NCI-H1092 (cell line): ENCODE measurements at regions not wholly inside any gene's neighbourhood (a gene's known extent, or its start where the extent isn't known, plus 50 kb on each side); places are given as distances from the start of the nearest gene placed in this dataset.
"Not testable (repeated sequence)": the region's sequence is repeated elsewhere in the genome, so short reads cannot be mapped to it uniquely, and the experiment has no call there.

ENCODE experiments used
- DNase-seq: peaks from one replicate; lab custom pipeline; 2025; lab: John Stamatoyannopoulos, UW

DNA sequence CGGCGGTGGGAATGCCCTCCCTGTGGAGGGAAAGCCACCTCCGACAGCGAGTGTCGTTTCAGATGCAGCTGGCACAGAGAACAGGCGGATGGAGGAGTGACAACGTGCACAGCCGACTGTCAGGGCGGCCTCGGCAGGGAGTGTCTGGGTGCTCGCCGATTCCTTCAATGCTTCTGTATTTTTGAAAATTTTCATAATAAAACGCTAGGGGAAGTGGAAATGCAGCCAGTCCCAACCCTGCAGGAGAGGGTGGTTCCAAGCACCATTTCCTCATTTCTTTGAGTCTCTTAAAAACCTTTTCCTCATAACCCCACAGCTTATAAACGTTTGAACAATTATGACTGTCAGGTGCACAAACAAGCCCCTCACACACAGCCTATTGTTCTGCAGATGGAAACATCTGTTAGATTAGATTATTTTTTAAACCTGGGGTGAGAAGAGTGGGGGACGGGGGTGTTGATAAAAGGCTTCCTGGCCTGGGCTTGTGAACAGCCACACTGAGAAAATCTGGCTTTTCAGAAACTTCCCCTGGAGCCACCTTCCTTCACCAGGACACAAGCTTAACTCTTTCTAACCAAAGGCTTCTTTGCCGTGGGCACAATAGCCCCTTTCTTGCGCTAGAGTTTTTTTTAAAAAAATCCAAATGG is 228.9 kb downstream of the ANKRD60 start:
- no peak for DNase-seq

DNA sequence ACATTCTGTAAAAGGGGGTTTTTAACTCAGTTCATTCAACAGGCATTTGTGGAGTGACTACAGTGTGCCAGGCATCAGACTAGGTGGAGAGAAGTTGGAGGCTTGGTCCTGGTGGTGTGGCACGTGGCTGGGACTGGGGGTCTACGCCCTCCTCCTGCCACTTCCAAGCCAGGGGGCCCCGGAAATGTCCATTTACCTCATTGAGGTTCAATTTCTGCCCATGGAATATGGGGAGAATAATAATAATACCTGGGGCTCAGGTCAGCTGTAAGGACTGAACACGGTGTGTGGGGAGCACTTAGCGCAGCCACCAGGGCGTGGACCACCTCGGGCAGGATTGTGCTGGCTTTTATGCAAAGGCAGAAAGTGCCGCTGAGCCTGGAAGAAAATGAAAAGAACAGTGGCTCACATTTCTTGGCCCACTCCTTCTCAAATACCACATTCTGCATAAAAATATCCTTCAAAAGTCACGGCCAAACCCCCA is 229.4 kb downstream of the ANKRD60 start:
- DNase-seq = no peak

DNA sequence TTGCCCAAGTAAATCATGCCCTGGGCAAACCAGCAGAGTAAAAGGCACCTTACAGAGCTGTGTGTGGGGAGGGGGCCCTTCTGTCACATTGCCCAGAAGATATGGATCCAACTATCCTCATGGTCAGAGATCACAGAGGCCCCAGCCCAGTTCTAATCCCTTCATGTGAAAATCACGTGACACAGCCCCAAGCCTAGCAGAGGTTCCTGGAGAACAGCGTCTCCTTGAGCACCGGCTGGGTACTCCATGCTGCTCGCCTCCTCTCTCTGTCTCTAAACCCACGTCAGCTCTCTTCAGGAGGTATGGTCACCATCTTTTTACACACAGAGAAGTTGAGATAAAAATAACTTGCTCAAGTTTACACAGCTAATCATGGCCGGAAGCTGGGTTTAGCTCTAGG is 230.2 kb downstream of the ANKRD60 start:
- DNase-seq = no peak

DNA sequence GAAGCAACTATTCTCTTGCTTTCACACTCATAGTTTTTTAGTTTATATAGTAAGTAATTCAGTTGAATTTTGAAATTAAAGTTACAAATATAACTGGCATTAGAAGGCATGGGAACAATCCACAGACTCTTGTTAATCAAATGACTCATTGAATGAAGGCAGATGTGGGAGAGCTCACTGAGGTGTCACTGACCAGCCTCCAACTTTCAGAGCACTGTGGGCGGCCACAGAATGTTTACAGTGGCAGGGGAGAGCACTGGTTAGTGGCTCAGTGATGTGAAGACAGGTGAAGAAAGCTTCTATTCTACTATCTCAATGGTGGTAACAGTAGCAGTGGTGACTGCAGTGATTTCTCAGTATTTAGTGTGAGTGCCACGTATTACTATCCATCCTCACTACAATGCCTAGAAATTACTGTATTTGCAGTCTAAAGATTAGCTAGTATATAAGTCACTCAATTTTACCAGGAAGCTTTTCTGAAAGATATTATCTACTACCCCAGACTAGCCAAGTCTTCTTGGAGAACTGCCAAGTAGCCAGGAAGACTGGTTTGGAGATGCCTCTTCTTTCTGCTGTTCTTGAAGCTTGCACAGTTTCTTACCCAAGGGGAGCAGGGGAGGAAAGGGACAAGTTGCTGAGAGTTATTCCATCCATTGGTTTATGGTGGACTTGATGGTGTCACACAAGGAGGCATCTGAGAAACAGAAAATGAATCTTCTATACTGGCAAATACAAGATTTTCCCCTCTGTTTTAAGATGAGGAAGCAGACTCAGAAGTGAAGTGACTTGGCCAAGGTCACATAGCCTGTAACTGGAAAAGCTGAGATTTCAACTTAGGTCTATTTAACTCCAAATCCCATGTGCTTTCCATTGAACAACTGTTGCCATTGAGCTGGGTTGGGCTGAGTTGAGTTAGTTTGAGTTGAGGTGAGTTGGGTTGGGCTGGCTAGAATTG is 231.2 kb downstream of the ANKRD60 start:
- no peak for DNase-seq

DNA sequence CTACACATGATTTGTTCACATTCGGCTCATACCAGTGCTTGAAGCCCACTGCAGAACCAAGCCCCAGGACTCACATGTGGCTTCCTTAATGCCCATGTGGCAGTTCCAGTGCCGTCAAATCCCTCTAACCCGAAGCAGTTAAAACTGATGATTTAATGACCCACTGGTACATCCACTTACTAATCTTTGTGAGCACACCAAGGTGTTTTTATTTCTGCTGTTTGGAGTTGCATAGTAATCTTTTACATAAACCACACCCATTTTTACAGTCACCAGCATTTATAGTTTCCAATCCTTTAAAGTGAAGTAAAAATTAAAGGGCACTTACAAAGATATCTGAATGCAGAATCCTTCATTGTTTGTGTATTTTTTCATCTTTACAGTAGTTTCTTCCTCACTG is 232.0 kb downstream of the ANKRD60 start:
- no peak for DNase-seq

DNA sequence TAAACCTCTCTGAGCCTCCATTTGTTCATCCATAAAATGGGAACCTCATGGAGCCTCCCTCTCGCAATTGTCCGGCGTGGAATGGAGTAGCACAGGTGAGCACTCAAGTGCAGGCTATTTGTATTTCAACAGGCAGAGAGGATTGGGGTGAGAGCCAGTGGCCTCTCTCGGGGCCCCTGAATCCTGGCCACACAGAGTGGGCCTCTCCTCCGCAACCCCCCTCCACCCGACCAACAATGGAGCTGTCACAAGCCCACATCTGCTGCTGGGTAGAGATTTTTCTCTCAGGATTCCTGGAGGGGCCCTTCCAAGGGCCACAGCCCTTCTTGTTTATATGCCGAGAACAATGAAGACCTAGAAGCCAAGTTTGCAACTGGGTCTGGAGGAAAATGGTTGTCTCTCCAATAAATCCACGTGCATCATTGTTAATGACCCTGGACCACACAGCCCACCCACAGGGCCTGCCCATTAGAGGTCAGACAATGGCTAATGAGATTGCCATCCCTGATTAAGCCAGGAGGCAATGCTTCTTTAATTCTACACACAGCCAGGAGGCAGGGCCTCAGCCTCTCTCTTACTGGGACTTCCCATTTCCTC is 233.0 kb downstream of the ANKRD60 start:
- DNase-seq = no peak

DNA sequence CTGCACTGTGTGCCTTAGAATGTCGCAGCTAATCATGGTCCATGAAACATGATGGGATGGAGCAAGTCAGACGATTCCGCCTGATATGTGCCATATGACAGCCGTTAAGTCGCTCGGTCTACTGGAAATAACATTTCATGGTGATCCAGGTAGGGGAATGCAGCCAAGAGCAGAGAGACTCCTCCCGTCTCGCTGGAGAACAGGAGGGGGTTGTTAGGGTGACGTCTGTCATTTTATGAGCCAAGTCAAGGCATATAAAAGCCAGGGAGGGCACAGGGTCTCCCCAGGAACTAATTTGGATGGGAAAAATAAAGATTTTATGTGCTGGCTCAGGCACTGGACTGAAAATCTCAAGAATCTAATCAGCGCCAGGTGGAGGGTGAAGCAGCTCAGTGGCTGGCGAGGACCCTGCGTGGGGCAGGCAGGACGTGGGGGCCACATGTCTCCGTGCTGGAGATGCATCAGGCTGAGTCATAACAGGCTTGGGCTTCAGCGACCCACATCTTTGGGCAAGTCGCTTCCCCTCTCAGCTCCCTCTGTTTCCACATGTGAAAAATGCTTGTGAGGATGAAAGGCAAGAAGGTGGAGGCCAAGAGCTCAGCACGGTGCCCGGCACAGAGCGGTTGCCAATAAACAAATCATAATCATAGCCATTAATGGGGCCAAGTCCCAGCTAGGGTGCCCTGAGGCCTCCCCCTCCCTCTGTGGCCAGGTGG is 234.6 kb downstream of the ANKRD60 start:
- no peak for DNase-seq

DNA sequence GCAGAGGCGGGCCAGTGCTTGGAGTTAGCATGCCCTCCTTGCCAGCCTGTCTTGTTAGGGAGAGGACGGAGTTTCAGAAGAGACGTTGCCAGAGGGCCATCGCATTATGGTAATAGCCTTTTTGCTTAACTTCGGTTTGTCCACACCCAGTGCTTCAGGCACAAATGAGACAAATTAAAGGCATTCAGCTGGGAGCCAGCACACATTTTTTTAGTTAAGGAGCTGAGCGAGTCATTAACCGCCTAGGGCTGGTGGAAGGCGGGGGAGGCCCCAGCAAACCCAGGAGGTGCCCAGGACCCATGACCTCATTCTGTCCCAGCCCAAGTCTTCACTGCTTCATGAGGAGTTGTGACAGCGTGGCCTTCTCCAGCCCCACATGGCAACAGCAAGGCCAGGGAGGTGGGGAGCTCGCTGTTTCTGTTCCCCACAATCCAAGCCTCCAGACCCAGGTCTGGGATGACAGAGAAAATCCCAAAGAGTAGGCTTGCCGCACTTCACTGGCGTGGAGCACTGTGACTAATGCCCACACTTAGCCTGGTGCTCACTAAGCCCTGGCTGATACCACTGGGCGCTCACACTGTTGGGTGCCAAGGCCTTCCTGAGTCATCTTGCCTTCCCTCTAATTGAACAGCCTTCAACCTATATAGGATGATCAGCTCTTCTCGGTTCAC is 237.1 kb downstream of the ANKRD60 start:
- DNase-seq = no peak

DNA sequence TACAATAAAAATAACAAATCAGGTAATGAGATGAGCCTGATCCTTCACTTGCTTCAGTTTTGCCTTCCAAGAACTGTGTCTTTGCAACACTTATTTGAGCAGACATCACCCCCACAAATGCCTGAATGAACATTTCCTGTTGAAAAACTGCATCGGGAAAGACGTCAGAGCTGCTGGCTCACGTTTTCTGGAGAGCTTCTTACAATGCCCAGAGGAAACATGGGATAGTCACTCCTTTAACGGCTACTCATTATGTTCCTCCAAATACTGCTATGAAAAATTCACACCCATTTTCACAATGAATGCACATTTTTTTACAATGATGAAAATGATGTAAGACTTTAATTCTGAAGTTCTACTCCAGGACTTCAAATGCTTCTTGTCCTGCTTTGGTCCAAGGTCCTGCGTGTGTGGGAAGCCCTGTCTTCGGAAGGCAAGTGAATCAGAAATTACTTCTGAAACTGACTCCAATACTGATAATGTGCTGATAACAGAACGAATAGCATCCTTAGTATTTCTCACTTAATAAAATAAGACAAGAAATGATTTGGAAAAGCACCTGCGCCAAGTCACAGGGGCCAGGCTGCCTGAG is 238.0 kb downstream of the ANKRD60 start:
- DNase-seq = no peak

DNA sequence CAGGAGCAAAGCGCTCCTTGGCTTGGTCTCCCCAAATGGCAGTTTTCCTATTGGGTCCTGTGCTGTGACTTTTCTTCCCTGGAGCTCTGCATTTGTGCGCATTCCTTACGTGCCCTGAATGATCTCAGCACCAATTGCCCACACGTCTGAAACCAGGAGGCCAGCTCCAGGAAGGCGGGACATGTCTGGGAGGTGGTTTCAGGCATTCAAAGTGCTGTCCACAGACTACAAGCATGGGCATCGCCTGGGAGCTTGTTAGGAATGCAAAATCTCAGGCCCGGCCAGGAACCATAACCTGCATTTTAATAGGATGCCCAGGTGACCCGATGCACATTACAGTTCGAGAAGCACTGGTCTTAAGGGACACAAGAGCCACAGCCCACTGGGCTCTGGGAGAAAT is 239.6 kb downstream of the ANKRD60 start:
- DNase-seq = no peak

DNA sequence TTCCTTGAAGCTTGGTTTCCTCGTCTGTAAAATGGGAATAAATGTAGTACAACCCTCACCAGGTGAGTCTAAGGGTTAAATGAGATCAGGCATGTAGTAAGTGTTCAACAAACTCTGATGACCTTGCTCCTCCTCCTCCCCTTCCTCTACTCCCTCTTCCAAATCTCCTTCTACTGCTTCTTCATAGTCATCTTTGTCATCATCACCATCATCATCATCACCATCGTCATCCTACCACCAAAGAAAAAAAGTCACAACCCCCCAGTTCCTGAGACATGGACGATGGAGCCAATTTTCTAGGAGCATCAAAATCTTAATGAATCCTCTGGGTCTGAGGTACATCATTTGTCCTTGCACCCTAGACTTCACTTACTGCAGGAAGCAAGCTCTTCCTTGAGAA is 240.0 kb downstream of the ANKRD60 start:
- no peak for DNase-seq

DNA sequence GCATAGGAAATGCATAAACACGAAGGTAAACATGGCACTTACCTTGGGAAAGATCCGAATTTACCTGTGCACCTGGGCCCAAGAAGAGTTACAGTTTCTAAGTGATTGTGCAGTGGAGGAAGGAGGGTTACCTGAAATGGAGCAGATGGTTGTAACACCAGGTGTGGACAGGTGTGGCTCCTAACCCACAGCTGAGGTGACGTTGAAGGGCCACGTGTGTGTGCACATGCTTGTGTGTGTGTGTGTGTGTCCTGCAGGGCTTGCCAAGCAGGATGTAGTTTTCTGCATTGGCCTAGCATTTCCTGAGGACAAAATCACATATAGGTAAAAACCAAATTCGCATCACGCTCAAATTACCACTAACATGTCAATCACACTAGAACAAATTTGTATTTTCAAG is 240.8 kb downstream of the ANKRD60 start:
- no peak for DNase-seq

DNA sequence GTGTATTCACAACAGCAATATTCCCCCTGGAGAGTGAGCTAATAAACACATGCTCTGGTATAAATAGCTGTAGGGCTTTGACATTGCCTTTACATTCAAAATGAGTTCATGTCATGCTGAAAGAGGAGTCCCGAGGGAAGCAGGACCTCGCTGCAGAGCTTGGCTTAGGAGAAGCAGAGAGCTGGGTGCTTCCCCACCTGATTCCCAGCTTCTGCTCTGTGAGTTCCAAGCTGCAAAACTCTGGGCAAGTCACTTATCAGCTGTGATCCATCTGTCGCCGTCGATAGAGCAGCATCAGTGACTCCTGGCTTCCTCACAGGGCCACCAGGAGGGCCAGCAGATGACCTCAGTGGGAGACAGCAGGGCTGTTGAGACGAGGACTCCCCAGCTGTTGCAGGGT is 241.8 kb downstream of the ANKRD60 start:
- DNase-seq = no peak

DNA sequence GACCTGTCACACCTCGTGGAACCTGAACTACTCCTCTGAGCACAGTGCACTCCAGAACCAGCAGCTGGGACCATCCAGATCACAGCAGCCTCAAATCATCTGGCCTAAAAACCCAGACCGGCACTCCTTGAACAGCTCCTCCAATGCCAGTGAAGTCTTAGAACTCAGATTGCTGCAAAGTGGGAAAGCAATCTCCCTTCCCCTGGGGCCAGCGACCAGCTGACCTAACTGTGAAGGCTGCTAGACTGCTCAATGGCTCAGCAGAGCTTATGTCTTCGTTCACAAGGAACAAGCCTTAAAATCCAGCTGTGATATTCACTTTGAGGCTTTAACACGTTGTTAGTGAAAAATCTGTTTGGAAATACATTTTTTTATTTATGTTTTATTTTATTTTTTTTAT is 243.2 kb downstream of the ANKRD60 start:
- DNase-seq = no peak

DNA sequence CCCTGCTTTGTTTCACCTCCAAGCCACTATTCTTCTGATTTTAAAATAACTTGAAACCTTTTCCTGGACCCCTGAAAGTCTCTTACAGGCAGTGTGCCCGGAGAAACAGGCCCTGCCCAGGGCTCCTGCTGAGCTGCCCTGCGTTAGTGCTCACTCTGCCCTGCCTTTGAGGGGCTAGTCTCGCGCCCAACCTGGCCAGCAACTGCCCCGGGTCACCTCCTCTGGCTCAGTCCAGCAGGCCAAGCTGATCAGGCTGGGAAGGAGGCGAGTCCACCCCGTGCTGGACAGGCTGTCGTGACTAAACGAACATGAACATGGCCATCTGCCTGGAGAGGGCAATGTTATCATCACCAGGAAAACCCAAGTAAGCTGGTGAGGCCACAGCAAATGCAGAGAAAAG is 245.4 kb downstream of the ANKRD60 start:
- no peak for DNase-seq

DNA sequence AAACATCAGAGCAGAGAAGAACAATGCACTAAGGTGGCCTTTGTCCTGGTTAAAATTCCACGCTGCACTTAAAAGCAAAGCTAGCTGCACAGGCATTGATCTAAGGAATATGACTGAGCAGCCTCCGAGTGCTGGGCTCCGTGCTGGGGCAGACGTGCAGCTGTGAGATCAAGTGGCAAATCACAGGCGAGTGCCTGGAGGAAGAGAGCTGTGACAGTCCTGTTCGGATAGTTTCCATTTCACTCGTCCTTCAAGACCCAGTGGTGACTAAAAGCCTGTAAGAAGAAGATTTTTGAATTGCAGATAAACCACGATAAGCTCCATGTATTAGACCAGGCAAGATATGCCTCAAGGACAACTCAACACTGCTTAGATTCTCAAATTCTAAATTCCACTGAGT is 247.9 kb downstream of the ANKRD60 start:
- no peak for DNase-seq

DNA sequence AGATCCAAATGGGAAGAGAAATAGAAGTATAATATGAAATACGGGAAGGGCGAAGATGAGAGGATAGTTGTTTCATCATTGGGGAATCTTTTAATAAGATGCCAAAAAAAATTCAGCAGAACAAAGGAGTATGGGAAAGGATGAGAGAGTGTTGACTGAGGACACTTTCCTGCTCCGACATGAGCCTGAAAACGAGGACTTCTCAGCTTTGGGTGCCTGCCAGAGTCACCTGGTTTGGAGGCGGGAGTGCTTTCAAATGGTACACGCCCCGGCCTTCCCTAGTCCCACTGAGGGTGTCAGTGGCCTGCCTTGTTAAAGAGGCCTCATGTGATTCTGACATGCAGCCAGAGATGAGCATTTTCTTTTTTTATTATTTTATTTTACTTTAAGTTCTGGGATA is 250.9 kb downstream of the ANKRD60 start:
- DNase-seq = no peak

DNA sequence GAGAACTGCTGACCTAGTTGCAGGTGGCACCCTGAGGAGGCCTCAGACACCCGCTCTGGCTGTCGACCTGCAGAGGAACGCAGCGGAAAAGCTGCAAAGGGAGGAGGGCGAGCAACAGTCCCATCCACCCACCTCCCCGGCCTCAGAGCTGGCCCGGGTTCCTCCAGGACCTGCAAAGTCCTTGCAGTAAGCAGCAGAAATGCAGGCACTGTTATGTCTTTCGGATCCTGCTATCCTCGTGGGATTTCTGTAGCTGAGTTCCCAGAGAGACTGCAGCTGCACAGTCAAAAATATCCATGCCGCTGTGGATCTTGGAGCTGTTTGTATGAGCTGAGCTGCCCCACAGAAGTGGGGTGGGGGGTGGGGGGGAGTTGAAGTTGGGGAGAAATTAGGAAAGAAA is 251.3 kb downstream of the ANKRD60 start:
- no peak for DNase-seq

DNA sequence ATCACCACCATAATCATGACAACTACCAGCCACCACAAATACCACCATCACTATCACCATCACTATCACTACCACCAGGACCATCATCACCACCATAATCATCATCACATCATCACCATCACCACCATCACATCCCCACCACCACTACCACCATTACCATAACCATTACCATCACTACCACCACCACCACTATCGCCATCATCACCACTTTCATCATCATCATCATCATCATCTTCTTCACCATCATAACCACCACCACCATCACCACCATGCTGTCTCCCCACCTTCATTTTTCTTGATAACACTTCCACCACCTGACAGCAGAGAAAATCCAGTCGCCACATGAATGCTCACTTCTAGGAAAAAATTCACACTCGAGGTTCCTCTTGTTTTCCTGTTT is 253.6 kb downstream of the ANKRD60 start:
- no peak for DNase-seq

DNA sequence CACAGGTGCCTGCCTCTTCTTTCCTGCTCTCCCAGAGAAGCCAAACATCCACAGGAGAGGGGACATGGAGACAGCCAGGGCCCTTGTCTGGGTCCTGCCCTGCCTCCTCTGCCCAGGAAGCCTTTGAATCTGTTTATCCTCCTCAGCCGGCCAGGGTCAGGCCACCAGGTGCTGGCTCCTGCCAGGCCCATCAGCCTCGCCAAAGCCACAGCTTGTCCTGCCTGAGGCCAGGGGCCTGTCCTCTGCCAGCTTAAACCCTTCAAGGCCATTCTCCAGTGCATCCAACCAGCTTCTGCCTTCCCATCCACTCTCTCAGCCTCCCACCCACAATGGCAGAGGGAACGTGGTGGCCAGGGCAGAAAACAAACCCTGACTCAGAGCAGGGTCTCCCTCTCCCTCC is 254.6 kb downstream of the ANKRD60 start:
- no peak for DNase-seq

DNA sequence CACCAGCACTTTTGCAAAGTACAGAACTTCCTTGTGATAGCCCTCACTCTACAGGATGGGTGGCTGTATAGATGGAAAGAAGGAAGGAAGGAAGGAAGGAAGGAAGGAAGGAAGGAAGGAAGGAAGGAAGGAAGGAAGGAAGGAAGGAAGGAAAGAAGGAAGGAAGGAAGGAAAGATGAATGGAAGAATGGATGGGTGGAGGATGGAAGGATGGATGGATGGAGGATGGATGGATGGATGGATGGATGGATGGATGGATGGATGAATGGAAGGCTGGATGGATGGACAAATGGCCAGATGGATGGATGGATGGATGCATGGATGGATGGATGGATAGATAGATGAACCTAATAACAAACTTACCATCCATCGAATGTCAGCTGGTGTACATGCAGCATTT is 256.9 kb downstream of the ANKRD60 start:
- not testable (repeated sequence) for DNase-seq
